Coronary artery (tissue), 2 donors: ENCODE measurements at regions not wholly inside any gene's neighbourhood (a gene's known extent, or its start where the extent isn't known, plus 50 kb on each side); places are given as distances from the start of the nearest gene placed in this dataset.

Experiments used
- DNase-seq: peaks from one replicate; pipeline ENCODE4 v3.0.0-alpha.2; 2017; ENCODE audit warnings: low spot score
- H3K27ac ChIP-seq, 2 donors: fragments of 200-600 bp; sonication (generic); one replicate each; pipeline ENCODE4 v1.5.1; 2016 to 2019
- H3K4me3 ChIP-seq: fragments of 200-600 bp; sonication (generic); 2 replicates; pipeline ENCODE4 v1.5.1; 2016; ENCODE audit warnings: mild to moderate bottlenecking, moderate library complexity
- TF ChIP-seq, protein P1 (sequence below): fragments of 200-600 bp; sonication (generic); IDR thresholded peaks from one replicate; pipeline ENCODE4 v1.5.1; 2019; ENCODE audit warnings: antibody characterized with exemption

DNA sequence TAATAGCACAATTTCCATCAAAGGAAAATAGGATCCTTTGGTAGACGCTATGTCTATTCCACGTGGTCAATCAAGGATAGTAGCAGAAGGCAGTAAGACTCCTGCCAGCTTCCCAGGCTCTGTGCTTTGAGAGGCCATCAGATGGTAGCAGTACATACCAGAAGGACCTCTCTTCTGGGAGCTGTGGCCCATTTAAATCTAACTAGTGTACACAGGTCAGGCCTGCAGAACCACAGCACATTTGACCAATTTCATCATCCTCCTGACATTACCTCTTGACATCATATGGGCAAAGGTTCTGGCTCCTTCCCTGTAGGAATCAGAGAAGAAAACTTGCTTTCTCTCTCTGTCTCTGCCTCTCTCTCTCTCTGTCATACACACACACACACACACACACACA lies 229.6 kb upstream of the HTR2A start:
- Histone ChIP-seq H3K4me3 (no peak overlapping the region), H3K27ac (no peak overlapping the region)
- DNase-seq, result no peak
- TF ChIP-seq, protein P1, sequence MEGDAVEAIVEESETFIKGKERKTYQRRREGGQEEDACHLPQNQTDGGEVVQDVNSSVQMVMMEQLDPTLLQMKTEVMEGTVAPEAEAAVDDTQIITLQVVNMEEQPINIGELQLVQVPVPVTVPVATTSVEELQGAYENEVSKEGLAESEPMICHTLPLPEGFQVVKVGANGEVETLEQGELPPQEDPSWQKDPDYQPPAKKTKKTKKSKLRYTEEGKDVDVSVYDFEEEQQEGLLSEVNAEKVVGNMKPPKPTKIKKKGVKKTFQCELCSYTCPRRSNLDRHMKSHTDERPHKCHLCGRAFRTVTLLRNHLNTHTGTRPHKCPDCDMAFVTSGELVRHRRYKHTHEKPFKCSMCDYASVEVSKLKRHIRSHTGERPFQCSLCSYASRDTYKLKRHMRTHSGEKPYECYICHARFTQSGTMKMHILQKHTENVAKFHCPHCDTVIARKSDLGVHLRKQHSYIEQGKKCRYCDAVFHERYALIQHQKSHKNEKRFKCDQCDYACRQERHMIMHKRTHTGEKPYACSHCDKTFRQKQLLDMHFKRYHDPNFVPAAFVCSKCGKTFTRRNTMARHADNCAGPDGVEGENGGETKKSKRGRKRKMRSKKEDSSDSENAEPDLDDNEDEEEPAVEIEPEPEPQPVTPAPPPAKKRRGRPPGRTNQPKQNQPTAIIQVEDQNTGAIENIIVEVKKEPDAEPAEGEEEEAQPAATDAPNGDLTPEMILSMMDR, result no peak

- TF ChIP-seq, protein P1, result no peak
- no peak overlapping the region for H3K4me3 ChIP-seq
- DNase-seq, result no peak
- no peak overlapping the region for H3K27ac ChIP-seq
These were observed 224.4 kb upstream of the HTR2A start for GRCh38 chr13:47121092-47121763.

DNA sequence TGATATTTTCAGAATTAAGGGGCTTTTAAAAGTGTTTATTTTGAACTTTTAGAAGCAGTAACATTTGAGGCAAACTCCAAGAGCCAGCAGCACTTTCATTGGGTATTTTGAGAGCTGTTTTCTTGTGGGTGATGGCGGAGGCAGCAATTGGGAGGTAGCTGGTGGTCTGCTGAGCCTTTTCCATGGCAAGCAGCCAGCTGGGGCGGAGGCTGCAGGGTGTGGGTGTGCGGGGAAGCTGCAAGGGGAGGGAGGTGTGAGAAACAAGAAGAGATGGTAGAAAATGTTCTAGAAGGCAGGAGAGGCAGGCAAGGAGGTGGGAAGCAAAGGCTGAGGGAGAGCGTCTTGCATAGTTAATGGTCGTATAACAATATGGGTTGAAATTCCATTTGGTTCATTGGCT lies 223.4 kb upstream of the HTR2A start:
- no peak for DNase-seq
- TF ChIP-seq, protein P1, result no peak
- H3K27ac ChIP-seq, result no peak overlapping the region
- no peak overlapping the region for H3K4me3 ChIP-seq

DNA sequence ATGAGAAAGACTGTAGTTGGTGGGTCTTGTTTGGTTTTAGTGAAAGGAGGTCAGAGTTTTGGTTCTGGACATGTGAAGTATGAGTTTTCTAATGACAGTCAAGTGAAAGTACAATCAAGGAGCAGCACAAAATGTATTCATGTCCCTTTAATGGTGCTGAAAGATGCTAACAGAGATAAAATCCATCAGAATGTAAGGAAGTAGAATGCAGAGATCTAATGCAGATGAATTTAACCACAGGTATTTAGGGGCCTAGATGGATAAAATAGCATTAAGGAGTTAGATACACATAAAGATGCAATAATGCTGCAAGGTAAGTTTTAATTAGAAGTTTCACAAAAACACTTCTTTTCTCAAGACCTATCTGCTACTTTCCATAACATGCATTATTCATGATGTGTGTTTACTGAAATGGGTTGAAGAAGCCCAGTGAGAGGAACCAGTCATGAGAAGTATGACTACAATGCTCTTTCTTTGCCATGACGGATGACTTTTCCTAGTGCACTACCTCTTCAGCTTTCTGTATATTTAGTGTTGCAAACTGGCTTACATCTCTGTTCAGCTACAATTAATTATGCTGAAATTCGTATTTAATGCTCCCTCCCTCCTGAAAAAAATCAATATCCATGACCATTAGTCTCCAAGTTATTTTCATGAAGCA lies 222.9 kb upstream of the HTR2A start:
- H3K27ac ChIP-seq, result no peak overlapping the region
- TF ChIP-seq, protein P1, result no peak
- no peak overlapping the region for H3K4me3 ChIP-seq
- DNase-seq, result no peak

DNA sequence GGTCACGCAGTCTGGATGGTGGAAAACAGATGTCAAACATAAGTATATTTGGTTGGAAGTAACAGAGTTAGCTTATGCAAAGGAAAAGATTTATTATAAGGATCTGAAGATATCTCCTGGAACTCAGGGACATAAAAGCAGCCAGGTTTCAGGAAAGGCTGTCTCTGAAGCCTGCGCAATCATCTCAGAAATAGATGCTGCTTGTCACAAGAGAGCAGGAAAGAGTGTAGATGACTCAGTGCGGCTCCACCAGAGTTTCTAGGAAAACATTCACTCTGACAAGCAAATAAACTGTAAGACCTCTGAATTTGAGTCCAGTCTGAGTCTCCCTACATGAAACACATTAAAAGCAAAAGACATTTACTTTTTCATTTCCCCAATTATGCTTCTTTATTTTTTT lies 220.4 kb upstream of the HTR2A start:
- H3K4me3 ChIP-seq, result no peak overlapping the region
- TF ChIP-seq, protein P1, result no peak
- no peak overlapping the region for H3K27ac ChIP-seq
- no peak for DNase-seq

GRCh38 chr13:47114030-47114429 lies 217.2 kb upstream of the HTR2A start:
- no peak for DNase-seq
- TF ChIP-seq, protein P1, result no peak
- H3K4me3 ChIP-seq, result no peak overlapping the region
- no peak overlapping the region for H3K27ac ChIP-seq

GRCh38 chr13:47112903-47113299 lies 216.0 kb upstream of the HTR2A start:
- TF ChIP-seq, protein P1, result no peak
- DNase-seq, result no peak
- no peak overlapping the region for H3K27ac ChIP-seq
- no peak overlapping the region for H3K4me3 ChIP-seq
